ENCODE measurements at regions not wholly inside any gene's neighbourhood (a gene's known extent, or its start where the extent isn't known, plus 50 kb on each side); places are given as distances from the start of the nearest gene placed in this dataset.

GRCh38 chr19:46935066-46935663, 74.4 kb downstream of the ARHGAP35 start:
- WGBS (ENCODE audit: missing lambda C conversion rate) = 64% methylated on average over 7 of the region's 7 CpGs

GRCh38 chr19:46943150-46943946, 76.3 kb upstream of the NPAS1 start:
- ChIA-PET POLR2A (interaction anchor here (0.7 to 1.5 kb wide), 2 partner anchors 86 to 155 kb away, joined by 3 to 6 read pairs; partner anchors contain the start of gene SLC1A5), CTCF (interaction anchor here (0.6 to 8.0 kb wide), 11 partner anchors 8 to 1226 kb away, joined by 3 to 52 read pairs (median 6); no protein-coding TSS in a partner anchor)
- ATAC-seq (peak in 1 of 2 experiments; percentile 12; a peak in 2 of 6 replicates), DNase-seq (ENCODE audit: low read depth in 1 of 2, low spot score in 1 of 2) (no peak), FAIRE-seq (no peak)
- Histone ChIP-seq H3K4me1 (peaks cover 31% of the 10 kb centered on the region), H3K4me3 (no peak overlapping the region), H3K9me3 (no peaks in the 10 kb centered on the region), H3K27ac (peak overlapping the region in 1 of 2 experiments; percentile 25; a peak in 2 of 6 replicates), H3K4me2 (no peak overlapping the region)
- 92% methylated on average over 10 of the region's 10 CpGs for WGBS (ENCODE audit: missing lambda C conversion rate)
- TF ChIP-seq JUN (IDR thresholded peaks at IDR 0.05) = no peak
- TF ChIP-seq CEBPB (IDR thresholded peaks at IDR 0.05) = peak in 1 of 2 experiments; percentile 61; a peak in 2 of 4 replicates
- no peak for TF ChIP-seq RCOR1 (IDR thresholded peaks at IDR 0.05; ENCODE audit: low read depth, low read length)
- TF ChIP-seq HEYL (CRISPR knock-in tag; IDR thresholded peaks at IDR 0.05) = no peak
- TF ChIP-seq RAD21 (conservative IDR thresholded peaks at IDR 0.05 in 1 of 2, IDR thresholded peaks at IDR 0.05 in 1 of 2) = no peak
- TF ChIP-seq, protein P1, sequence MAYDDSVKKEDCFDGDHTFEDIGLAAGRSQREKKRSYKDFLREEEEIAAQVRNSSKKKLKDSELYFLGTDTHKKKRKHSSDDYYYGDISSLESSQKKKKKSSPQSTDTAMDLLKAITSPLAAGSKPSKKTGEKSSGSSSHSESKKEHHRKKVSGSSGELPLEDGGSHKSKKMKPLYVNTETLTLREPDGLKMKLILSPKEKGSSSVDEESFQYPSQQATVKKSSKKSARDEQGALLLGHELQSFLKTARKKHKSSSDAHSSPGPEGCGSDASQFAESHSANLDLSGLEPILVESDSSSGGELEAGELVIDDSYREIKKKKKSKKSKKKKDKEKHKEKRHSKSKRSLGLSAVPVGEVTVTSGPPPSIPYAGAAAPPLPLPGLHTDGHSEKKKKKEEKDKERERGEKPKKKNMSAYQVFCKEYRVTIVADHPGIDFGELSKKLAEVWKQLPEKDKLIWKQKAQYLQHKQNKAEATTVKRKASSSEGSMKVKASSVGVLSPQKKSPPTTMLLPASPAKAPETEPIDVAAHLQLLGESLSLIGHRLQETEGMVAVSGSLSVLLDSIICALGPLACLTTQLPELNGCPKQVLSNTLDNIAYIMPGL (CRISPR knock-in tag; IDR thresholded peaks at IDR 0.05; ENCODE audit: borderline replicate concordance) = no peak

More at GRCh38 chr19:46935066-46935663, 74.4 kb downstream of the ARHGAP35 start:
- Histone ChIP-seq H3K4me1 (peaks cover 70% of the 10 kb centered on the region), H3K27ac (peak overlapping the region; percentile 40 to 48; a peak in 5 of 6 replicates), H3K9me3 (no peaks in the 10 kb centered on the region), H3K4me3 (no peak overlapping the region), H3K4me2 (peak overlapping the region; percentile 55)
- ChIA-PET POLR2A (no interaction called here), CTCF (interaction anchor here (1.2 to 4.9 kb wide), 2 partner anchors 11 to 49 kb away, joined by 3 to 22 read pairs; no protein-coding TSS in a partner anchor)
- peak; percentile 36 for FAIRE-seq
- DNase-seq (ENCODE audit: low read depth in 1 of 2, low spot score in 1 of 2) = no peak
- peak in 1 of 2 experiments; percentile 8; a peak in 1 of 6 replicates for ATAC-seq
- TF ChIP-seq CBX2 (IDR thresholded peaks at IDR 0.05; ENCODE audit: borderline replicate concordance, low read depth) = no peak
- no peak for TF ChIP-seq MAZ (IDR thresholded peaks at IDR 0.05; ENCODE audit: borderline replicate concordance, low read depth, low read length)
- TF ChIP-seq EHMT2 (IDR thresholded peaks at IDR 0.05; ENCODE audit: low read depth) = no peak
- no peak for TF ChIP-seq CBX8 (IDR thresholded peaks at IDR 0.05)
- TF ChIP-seq SMC3 (IDR thresholded peaks at IDR 0.05) = no peak
- no peak for TF ChIP-seq CHD2 (IDR thresholded peaks at IDR 0.05; ENCODE audit: low read length, partially characterized antibody)
- TF ChIP-seq, protein P2, sequence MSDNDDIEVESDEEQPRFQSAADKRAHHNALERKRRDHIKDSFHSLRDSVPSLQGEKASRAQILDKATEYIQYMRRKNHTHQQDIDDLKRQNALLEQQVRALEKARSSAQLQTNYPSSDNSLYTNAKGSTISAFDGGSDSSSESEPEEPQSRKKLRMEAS (IDR thresholded peaks at IDR 0.05) = no peak
- no peak for TF ChIP-seq HOXB5 (CRISPR knock-in tag; IDR thresholded peaks at IDR 0.05)
- no peak for TF ChIP-seq ZC3H11A (IDR thresholded peaks at IDR 0.05)
- TF ChIP-seq HEYL (CRISPR knock-in tag; IDR thresholded peaks at IDR 0.05) = no peak
- TF ChIP-seq NR3C1 (IDR thresholded peaks at IDR 0.05) = no peak
- TF ChIP-seq FOSL2 (IDR thresholded peaks at IDR 0.05) = no peak
- no peak for TF ChIP-seq FOSL2 (CRISPR knock-in tag; IDR thresholded peaks at IDR 0.05)
- TF ChIP-seq RARB (CRISPR knock-in tag; IDR thresholded peaks at IDR 0.05) = no peak
- TF ChIP-seq, protein P3, sequence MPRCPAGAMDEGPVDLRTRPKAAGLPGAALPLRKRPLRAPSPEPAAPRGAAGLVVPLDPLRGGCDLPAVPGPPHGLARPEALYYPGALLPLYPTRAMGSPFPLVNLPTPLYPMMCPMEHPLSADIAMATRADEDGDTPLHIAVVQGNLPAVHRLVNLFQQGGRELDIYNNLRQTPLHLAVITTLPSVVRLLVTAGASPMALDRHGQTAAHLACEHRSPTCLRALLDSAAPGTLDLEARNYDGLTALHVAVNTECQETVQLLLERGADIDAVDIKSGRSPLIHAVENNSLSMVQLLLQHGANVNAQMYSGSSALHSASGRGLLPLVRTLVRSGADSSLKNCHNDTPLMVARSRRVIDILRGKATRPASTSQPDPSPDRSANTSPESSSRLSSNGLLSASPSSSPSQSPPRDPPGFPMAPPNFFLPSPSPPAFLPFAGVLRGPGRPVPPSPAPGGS (IDR thresholded peaks at IDR 0.05) = no peak
- TF ChIP-seq, protein P4, sequence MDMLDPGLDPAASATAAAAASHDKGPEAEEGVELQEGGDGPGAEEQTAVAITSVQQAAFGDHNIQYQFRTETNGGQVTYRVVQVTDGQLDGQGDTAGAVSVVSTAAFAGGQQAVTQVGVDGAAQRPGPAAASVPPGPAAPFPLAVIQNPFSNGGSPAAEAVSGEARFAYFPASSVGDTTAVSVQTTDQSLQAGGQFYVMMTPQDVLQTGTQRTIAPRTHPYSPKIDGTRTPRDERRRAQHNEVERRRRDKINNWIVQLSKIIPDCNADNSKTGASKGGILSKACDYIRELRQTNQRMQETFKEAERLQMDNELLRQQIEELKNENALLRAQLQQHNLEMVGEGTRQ (IDR thresholded peaks at IDR 0.05) = no peak

Data from A549 (cell line).